Transverse colon (tissue), 4 donors: ENCODE measurements at regions not wholly inside any gene's neighbourhood (a gene's known extent, or its start where the extent isn't known, plus 50 kb on each side); places are given as distances from the start of the nearest gene placed in this dataset.

ENCODE experiments used
- DNase-seq: peaks from one replicate; pipeline ENCODE4 v3.0.0-alpha.2; 2019
- H3K27ac ChIP-seq, 4 donors: fragments of 200-600 bp; sonication (generic); 2 replicates each; pipeline ENCODE4 v1.5.1; 2016 to 2018; ENCODE audit warnings: inconsistent platforms in 4 of 4
- H3K27me3 ChIP-seq: fragments of 200-600 bp; sonication (generic); 2 replicates; pipeline ENCODE4 v1.5.1; 2017; ENCODE audit warnings: inconsistent platforms
- H3K36me3 ChIP-seq, 4 donors: fragments of 200-600 bp; sonication (generic); 2 replicates each; pipeline ENCODE4 v1.5.1; 2017 to 2019; ENCODE audit warnings: inconsistent platforms in 4 of 4
- H3K4me1 ChIP-seq, 4 donors: fragments of 200-600 bp; sonication (generic); 2 replicates each; pipeline ENCODE4 v1.5.1; 2017 to 2020; ENCODE audit warnings: inconsistent platforms in 4 of 4
- H3K4me3 ChIP-seq, 4 donors: fragments of 200-600 bp; sonication (generic); 1 replicate in 1 of 4; 2 replicates in 3 of 4; pipeline versions ENCODE4 v1.5.1 to v1.6.1; 2017 to 2019; ENCODE audit warnings: inconsistent platforms in 4 of 4
- H3K9me3 ChIP-seq, 2 donors: fragments of 200-600 bp; sonication (generic); 2 replicates each; pipeline ENCODE4 v1.5.1; 2017 to 2019; ENCODE audit warnings: inconsistent platforms in 2 of 2
- CTCF ChIP-seq, 5 experiments: fragments of 200-600 bp in 3 of 5; fragments of 450-650 bp in 2 of 5; sonication (generic) in 3 of 5; IDR thresholded peaks; 1 replicate in 2 of 5; 2 replicates in 3 of 5; pipeline ENCODE4 v1.5.1; 2016 to 2017; ENCODE audit warnings: antibody characterized with exemption in 5 of 5, inconsistent platforms in 3 of 5, mild to moderate bottlenecking in 2 of 5, moderate library complexity in 1 of 5
- EP300 ChIP-seq: sonication (generic); formaldehyde crosslinking; IDR thresholded peaks from one replicate; pipeline ENCODE4 v1.6.1; 2017; ENCODE audit warnings: antibody characterized with exemption, low read depth
- POLR2A ChIP-seq: fragments of 450-650 bp; IDR thresholded peaks from one replicate; pipeline ENCODE4 v1.6.1; 2016; ENCODE audit warnings: antibody characterized with exemption, mild to moderate bottlenecking, moderate library complexity
- POLR2AphosphoS5 ChIP-seq, 3 donors: sonication (generic); formaldehyde crosslinking; IDR thresholded peaks; one replicate each; pipeline ENCODE4 v1.6.1; 2016; ENCODE audit warnings: antibody characterized with exemption in 3 of 3
- WGBS, 2 donors: methylation state at CpG; one replicate each; pipeline ENCODE4 v1.1.5; 2018; ENCODE audit warnings: low coverage in 1 of 2; 5-methylcytosine and 5-hydroxymethylcytosine counted together
- in situ Hi-C, 4 donors: fragments of 200-750 bp; cut with MboI; loops; one replicate each; pipeline versions ENCODE4 v1.15.0 to v1.15.1; 2017; ENCODE audit warnings: low sequenced_read_pairs in 3 of 4, low pct_ligation_motif_present in 1 of 4, low pct_unique_long_range_greater_than_20kb in 1 of 4
- intact Hi-C: fragments of 100-400 bp; cut with DNase I; formaldehyde crosslinking; loops from one replicate; pipeline ENCODE4 v1.15.1; 2023; ENCODE audit warnings: low total_unique reads

- Histone ChIP-seq H3K4me1 (no peaks in the 10 kb centered on the region), H3K9me3 (no peaks in the 10 kb centered on the region)
Observed at GRCh38 chr2:81355436-81355835, 1050.9 kb upstream of the LRRTM1 start.

DNA sequence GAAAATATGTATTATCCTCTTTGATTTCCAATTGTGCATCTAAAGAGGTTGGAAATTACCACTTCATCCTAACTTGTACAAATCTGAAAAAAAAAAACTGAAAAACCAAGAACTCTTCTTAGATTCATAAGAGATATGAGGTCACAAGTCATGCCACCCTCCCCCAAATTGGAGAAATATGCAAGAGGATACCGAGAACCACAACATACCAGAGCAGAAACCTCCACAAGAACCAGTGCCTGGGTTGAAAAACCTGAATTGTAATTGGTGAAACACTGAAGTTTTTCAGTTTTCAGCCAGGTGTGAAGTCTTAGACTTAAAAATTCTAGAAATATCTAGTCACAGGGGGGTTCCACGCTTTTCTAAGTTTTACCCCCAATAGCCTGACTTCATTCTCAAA is 1029.5 kb upstream of the LRRTM1 start:
- Histone ChIP-seq H3K27ac (no peak overlapping the region), H3K4me3 (no peak overlapping the region), H3K36me3 (no peaks in the 10 kb centered on the region), H3K9me3 (peaks cover 0 to 3% of the 10 kb centered on the region in 2 donors), H3K27me3 (no peaks in the 10 kb centered on the region), H3K4me1 (no peaks in the 10 kb centered on the region)
- no peak for TF ChIP-seq POLR2AphosphoS5 (IDR thresholded peaks at IDR 0.05)
- no peak for TF ChIP-seq POLR2A
- no peak for TF ChIP-seq EP300
- TF ChIP-seq CTCF (IDR thresholded peaks at IDR 0.05) = no peak
- DNase-seq = no peak
- intact Hi-C loops (no loop called here), in situ Hi-C loops (no loop called here)
- WGBS, 2 donors = 48 to 68% methylated on average over 2 of the region's 2 CpGs

More at GRCh38 chr2:81355436-81355835, 1050.9 kb upstream of the LRRTM1 start:
- no peak overlapping the region for H3K4me3 ChIP-seq
- in situ Hi-C loops = no loop called here
- TF ChIP-seq POLR2AphosphoS5 (IDR thresholded peaks at IDR 0.05) = no peak
- no peaks in the 10 kb centered on the region for H3K36me3 ChIP-seq
- DNase-seq = no peak
- no peaks in the 10 kb centered on the region for H3K27me3 ChIP-seq
- intact Hi-C loops = no loop called here
- H3K27ac ChIP-seq = no peak overlapping the region
- WGBS, 2 donors = 50% methylated on average over 1 of the region's 1 CpG

- intact Hi-C loops = no loop called here
- WGBS, 2 donors = 73 to 78% methylated on average over 2 of the region's 2 CpGs
- DNase-seq = no peak
Observed at GRCh38 chr2:81328968-81329367, 1024.4 kb upstream of the LRRTM1 start.

GRCh38 chr2:81327911-81328310 is 1023.4 kb upstream of the LRRTM1 start:
- H3K9me3 ChIP-seq = peaks cover 3 to 4% of the 10 kb centered on the region in 2 donors
- no peak overlapping the region for H3K27ac ChIP-seq
- H3K36me3 ChIP-seq = no peaks in the 10 kb centered on the region
- DNase-seq = no peak
- intact Hi-C loops = no loop called here
- H3K4me1 ChIP-seq = no peaks in the 10 kb centered on the region
- no peaks in the 10 kb centered on the region for H3K27me3 ChIP-seq
- in situ Hi-C loops = no loop called here
- TF ChIP-seq CTCF (IDR thresholded peaks at IDR 0.05) (no peak), POLR2AphosphoS5 (IDR thresholded peaks at IDR 0.05) (no peak), EP300 (no peak), POLR2A (no peak)
- no peak overlapping the region for H3K4me3 ChIP-seq

More at GRCh38 chr2:81328968-81329367, 1024.4 kb upstream of the LRRTM1 start:
- no peak for TF ChIP-seq CTCF (IDR thresholded peaks at IDR 0.05)
- no peak for TF ChIP-seq POLR2AphosphoS5 (IDR thresholded peaks at IDR 0.05)
- TF ChIP-seq POLR2A = no peak
- TF ChIP-seq EP300 = no peak
- no peaks in the 10 kb centered on the region for H3K36me3 ChIP-seq
- H3K4me3 ChIP-seq = no peak overlapping the region
- H3K27ac ChIP-seq = no peak overlapping the region
- H3K9me3 ChIP-seq = peaks cover 0 to 3% of the 10 kb centered on the region in 2 donors
- H3K27me3 ChIP-seq = no peaks in the 10 kb centered on the region
- H3K4me1 ChIP-seq = no peaks in the 10 kb centered on the region
- in situ Hi-C loops = no loop called here

DNA sequence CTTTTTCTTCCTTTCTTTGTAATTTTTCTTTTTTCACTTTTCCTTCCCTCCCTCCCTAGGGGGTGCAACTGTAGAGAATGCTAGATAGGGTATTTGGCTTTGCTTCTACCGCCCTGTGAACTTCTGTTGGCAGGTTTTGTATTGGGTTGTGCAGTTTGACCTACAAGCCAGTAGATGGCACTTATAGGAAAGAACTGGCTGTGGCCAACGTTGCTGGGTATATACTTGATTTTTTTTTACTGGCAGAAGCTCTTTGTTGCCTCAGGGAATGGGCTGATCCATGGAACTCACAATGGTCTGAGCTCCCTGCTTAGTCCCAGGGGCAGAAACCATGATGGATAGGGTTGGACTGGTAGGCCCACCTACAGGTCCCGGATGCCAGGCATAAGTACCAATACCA is 1019.5 kb upstream of the LRRTM1 start:
- Histone ChIP-seq H3K27me3 (no peaks in the 10 kb centered on the region), H3K4me3 (no peak overlapping the region), H3K4me1 (no peaks in the 10 kb centered on the region), H3K27ac (no peak overlapping the region), H3K36me3 (no peaks in the 10 kb centered on the region), H3K9me3 (peaks cover 0 to 6% of the 10 kb centered on the region in 2 donors)
- intact Hi-C loops (no loop called here), in situ Hi-C loops (no loop called here)
- DNase-seq = no peak
- WGBS, 2 donors = 55 to 60% methylated on average over 2 to 3 of the region's 3 CpGs
- no peak for TF ChIP-seq POLR2AphosphoS5 (IDR thresholded peaks at IDR 0.05)
- no peak for TF ChIP-seq POLR2A
